ENCODE measurements at regions not wholly inside any gene's neighbourhood (a gene's known extent, or its start where the extent isn't known, plus 50 kb on each side); places are given as distances from the start of the nearest gene placed in this dataset.

DNA sequence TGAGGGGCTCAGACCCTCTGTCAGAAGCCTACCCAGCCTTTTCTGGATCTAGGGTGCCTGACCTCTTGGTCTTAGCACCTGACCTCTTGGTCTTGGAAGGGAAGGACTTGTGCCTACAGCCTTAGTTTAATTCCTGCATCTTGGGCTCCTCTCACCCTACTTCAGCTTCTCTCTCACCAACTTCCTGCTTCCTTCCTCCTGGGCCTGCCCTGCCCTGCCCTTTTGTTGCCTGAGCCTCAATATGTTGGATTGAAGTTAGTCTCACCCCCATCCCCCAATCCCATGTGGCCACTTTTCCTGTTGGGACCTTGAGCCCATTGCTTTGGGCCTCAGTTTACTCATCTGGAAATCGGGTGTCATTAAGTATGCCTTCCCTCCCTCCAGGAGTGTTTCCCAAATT, 206.2 kb upstream of the SKOR2 start:
- Mint-ChIP-seq H3K4me1 (ENCODE audit: low read depth) (no peaks in the 10 kb centered on the region), H3K9me3 (ENCODE audit: low read depth) (no peaks in the 10 kb centered on the region), H3K27ac (ENCODE audit: unreplicated experiment) (no peak overlapping the region), H3K27me3 (ENCODE audit: low read depth) (peaks cover 2% of the 10 kb centered on the region), H3K4me3 (ENCODE audit: unreplicated experiment) (no peak overlapping the region), H3K36me3 (ENCODE audit: low read depth) (no peaks in the 10 kb centered on the region)
- TF ChIP-seq, protein P1, sequence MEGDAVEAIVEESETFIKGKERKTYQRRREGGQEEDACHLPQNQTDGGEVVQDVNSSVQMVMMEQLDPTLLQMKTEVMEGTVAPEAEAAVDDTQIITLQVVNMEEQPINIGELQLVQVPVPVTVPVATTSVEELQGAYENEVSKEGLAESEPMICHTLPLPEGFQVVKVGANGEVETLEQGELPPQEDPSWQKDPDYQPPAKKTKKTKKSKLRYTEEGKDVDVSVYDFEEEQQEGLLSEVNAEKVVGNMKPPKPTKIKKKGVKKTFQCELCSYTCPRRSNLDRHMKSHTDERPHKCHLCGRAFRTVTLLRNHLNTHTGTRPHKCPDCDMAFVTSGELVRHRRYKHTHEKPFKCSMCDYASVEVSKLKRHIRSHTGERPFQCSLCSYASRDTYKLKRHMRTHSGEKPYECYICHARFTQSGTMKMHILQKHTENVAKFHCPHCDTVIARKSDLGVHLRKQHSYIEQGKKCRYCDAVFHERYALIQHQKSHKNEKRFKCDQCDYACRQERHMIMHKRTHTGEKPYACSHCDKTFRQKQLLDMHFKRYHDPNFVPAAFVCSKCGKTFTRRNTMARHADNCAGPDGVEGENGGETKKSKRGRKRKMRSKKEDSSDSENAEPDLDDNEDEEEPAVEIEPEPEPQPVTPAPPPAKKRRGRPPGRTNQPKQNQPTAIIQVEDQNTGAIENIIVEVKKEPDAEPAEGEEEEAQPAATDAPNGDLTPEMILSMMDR (IDR thresholded peaks at IDR 0.05): no peak
- no peak for DNase-seq (ENCODE audit: low spot score)

DNA sequence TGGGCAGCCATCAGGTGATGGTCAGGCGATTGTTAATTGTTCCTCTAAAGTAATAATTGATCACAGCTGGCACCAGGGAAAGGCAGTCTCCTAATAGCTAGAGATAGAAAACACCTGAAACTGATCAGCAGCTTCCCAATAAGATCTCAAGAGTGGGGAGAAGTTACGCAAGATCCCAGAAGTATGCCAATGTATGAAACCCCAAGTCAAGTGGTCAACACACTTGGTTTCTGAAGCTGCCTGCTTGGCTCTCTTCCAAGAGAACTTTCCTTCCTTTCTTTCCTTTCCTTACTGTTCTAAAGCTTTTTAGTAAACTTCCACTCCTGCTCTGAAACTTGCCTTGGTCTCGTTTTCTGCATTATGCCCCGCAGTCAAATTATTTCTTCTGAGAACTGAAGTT, 201.6 kb upstream of the SKOR2 start:
- H3K27ac Mint-ChIP-seq (ENCODE audit: unreplicated experiment): no peak overlapping the region
- no peaks in the 10 kb centered on the region for H3K36me3 Mint-ChIP-seq (ENCODE audit: low read depth)
- H3K9me3 Mint-ChIP-seq (ENCODE audit: low read depth): no peaks in the 10 kb centered on the region
- no peaks in the 10 kb centered on the region for H3K4me1 Mint-ChIP-seq (ENCODE audit: low read depth)
- DNase-seq (ENCODE audit: low spot score): no peak
- H3K27me3 Mint-ChIP-seq (ENCODE audit: low read depth): peaks cover 5% of the 10 kb centered on the region
- no peak overlapping the region for H3K4me3 Mint-ChIP-seq (ENCODE audit: unreplicated experiment)
- TF ChIP-seq, protein P1 (IDR thresholded peaks at IDR 0.05): no peak

DNA sequence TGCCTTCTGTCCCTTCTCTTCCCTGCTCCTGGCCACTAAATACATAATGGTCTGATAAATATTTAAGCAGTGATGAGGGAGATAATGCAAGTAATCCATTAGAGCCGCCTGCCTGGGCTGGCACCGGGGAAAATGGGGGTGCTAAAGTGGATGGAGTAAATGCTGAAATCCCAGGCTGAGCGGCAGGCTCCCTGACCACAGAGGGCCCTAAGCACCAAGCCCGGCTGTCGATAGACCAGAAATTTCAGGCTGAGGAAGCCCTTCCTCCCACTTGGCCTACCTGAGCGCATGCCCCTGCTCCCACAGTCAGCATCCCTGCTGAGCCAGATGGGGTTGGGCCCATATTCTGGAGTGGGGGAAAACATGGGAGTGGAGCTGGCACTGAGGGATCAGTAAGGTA, 197.5 kb upstream of the SKOR2 start:
- no peak for DNase-seq (ENCODE audit: low spot score)
- TF ChIP-seq, protein P1 (IDR thresholded peaks at IDR 0.05): no peak
- H3K27me3 Mint-ChIP-seq (ENCODE audit: low read depth): peaks cover 9% of the 10 kb centered on the region
- H3K9me3 Mint-ChIP-seq (ENCODE audit: low read depth): peaks cover 12% of the 10 kb centered on the region
- H3K27ac Mint-ChIP-seq (ENCODE audit: unreplicated experiment): no peak overlapping the region
- no peaks in the 10 kb centered on the region for H3K4me1 Mint-ChIP-seq (ENCODE audit: low read depth)
- no peaks in the 10 kb centered on the region for H3K36me3 Mint-ChIP-seq (ENCODE audit: low read depth)
- H3K4me3 Mint-ChIP-seq (ENCODE audit: unreplicated experiment): no peak overlapping the region

DNA sequence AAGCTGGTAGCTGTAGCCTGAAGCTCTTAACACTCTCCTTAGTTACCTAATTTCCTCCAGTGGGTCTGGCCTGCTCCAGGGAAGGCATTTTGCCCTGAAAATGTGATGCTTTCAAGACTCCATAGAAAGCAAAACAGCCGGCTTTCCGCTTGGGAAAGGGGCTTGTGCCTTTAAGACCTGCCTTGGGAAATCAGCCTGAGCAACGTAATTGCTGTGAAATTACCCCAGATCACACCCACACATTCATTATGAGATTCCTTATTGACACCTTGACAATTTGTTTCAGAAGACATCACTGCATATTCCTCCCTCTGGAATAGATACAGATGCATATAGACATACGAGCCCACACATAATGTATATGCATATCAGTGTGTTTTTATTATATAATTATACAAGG, 190.5 kb upstream of the SKOR2 start:
- H3K4me3 Mint-ChIP-seq (ENCODE audit: unreplicated experiment): no peak overlapping the region
- H3K36me3 Mint-ChIP-seq (ENCODE audit: low read depth): no peaks in the 10 kb centered on the region
- peaks cover 6% of the 10 kb centered on the region for H3K9me3 Mint-ChIP-seq (ENCODE audit: low read depth)
- TF ChIP-seq, protein P1 (IDR thresholded peaks at IDR 0.05): no peak
- no peaks in the 10 kb centered on the region for H3K4me1 Mint-ChIP-seq (ENCODE audit: low read depth)
- peaks cover 14% of the 10 kb centered on the region for H3K27me3 Mint-ChIP-seq (ENCODE audit: low read depth)
- no peak for DNase-seq (ENCODE audit: low spot score)
- H3K27ac Mint-ChIP-seq (ENCODE audit: unreplicated experiment): no peak overlapping the region

DNA sequence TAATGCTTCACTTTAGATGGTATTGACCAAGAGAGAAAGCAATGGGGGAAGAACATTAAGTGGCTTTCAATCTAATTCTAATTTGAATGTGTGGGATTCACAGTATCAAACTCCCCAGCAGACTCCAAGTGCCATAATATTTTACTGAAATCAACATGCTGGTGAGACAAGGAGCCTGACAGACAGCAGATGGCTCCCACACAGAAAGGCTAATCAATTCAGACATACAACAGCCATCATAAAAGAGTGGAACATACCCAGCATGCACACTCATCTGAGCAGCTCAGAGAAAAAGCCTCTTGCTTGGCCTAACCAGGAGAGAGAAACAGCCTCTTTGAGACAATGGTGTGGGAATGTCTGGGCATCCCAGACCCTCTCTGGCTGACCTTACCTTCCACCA, 186.5 kb upstream of the SKOR2 start:
- Mint-ChIP-seq H3K4me3 (ENCODE audit: unreplicated experiment) (no peak overlapping the region), H3K9me3 (ENCODE audit: low read depth) (no peaks in the 10 kb centered on the region), H3K27ac (ENCODE audit: unreplicated experiment) (no peak overlapping the region), H3K4me1 (ENCODE audit: low read depth) (no peaks in the 10 kb centered on the region), H3K36me3 (ENCODE audit: low read depth) (no peaks in the 10 kb centered on the region), H3K27me3 (ENCODE audit: low read depth) (peaks cover 14% of the 10 kb centered on the region)
- no peak for DNase-seq (ENCODE audit: low spot score)
- TF ChIP-seq, protein P1 (IDR thresholded peaks at IDR 0.05): no peak

Measured in chondrocyte (in vitro differentiated cells).